Activated naive CD4-positive, alpha-beta T cell treated with anti-CD3 and anti-CD28 coated beads, Interleukin-2, amount 50 U/mL, for 72 hours (primary cell): ENCODE measurements at regions not wholly inside any gene's neighbourhood (a gene's known extent, or its start where the extent isn't known, plus 50 kb on each side); places are given as distances from the start of the nearest gene placed in this dataset.
"Not testable (repeated sequence)": the region's sequence is repeated elsewhere in the genome, so short reads cannot be mapped to it uniquely, and the experiment has no call there.

ENCODE experiments used
- ATAC-seq, 2 donors: fragments of 150-1000 bp; cut with Tn5 transposase; 2 replicates each; pipeline ENCODE4 v1.10.0; 2021; ENCODE audit warnings: mild to moderate bottlenecking in 2 of 2, moderate library complexity in 2 of 2
- DNase-seq, 2 donors: peaks; one replicate each; pipeline ENCODE4 v3.0.0; 2021 to 2022; ENCODE audit warnings: low spot score in 2 of 2
- H3K27ac Mint-ChIP-seq, 2 donors: one replicate each; pipeline ENCODE4 v1.8.0; 2022; ENCODE audit warnings: mild to moderate bottlenecking in 2 of 2, mixed read lengths in 2 of 2
- H3K36me3 Mint-ChIP-seq, 2 donors: one replicate each; pipeline ENCODE4 v1.8.0; 2022; ENCODE audit warnings: mixed read lengths in 2 of 2
- H3K9me3 Mint-ChIP-seq, 2 donors: one replicate each; pipeline ENCODE4 v1.8.0; 2022; ENCODE audit warnings: mixed read lengths in 2 of 2

DNA sequence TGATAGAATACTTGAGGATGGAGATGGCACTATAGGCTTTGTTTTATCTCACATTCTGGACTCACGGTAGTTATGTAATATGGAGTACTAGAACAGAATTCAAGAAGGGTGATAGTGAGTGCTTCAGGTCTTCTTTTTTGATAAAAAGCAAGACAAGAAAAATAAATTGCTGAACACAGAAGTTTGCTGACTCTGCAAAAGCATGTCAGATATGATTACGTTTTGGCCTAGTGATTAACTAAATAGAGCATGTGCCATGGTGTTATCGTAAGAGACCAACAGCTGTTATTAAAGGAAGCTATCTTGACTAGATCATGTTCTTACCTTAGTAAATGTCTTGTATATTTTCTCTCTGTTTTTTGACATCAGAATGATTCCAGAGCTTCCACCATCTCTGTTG is 436.9 kb upstream of the LCORL start:
- ATAC-seq (no peak), DNase-seq (no peak)
- H3K27ac Mint-ChIP-seq = no peak overlapping the region
- peaks cover 2 to 3% of the 10 kb centered on the region in 2 donors for H3K9me3 Mint-ChIP-seq
- peaks cover 0 to 3% of the 10 kb centered on the region in 2 donors for H3K36me3 Mint-ChIP-seq

- no peak overlapping the region for H3K27ac Mint-ChIP-seq
- no peak for ATAC-seq
- H3K36me3 Mint-ChIP-seq = no peaks in the 10 kb centered on the region
- no peak for DNase-seq
- H3K9me3 Mint-ChIP-seq = no peaks in the 10 kb centered on the region
These were observed 432.8 kb upstream of the LCORL start for GRCh38 chr4:18454349-18454748.

- DNase-seq (no peak), ATAC-seq (no peak)
- peaks cover 0 to 7% of the 10 kb centered on the region in 2 donors for H3K36me3 Mint-ChIP-seq
- H3K9me3 Mint-ChIP-seq = peaks cover 10 to 11% of the 10 kb centered on the region in 2 donors
- no peak overlapping the region for H3K27ac Mint-ChIP-seq
These were observed 423.6 kb upstream of the LCORL start for GRCh38 chr4:18445110-18445509.

DNA sequence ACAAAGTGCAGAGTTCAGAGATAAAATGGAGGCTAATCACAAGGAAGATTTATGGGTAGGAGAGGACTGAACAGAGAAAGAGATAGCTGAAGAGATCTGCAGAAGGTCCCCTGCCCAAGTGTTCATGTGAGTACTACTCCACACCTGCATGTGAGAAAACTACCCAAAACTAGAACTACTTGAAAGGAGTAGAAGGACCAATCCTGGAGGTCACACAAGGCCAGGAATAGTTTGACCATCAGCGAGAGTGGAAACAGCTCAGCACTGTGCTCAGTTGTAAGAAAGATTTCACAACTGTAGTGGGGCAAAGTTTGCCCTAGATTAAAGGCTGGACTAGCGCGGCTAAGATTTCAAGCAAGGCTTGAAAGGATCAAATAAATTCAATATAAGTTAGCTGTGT is 422.7 kb upstream of the LCORL start:
- Mint-ChIP-seq H3K27ac (no peak overlapping the region), H3K9me3 (peaks cover 10 to 11% of the 10 kb centered on the region in 2 donors), H3K36me3 (peaks cover 0 to 7% of the 10 kb centered on the region in 2 donors)
- ATAC-seq (no peak), DNase-seq (no peak)

GRCh38 chr4:18442957-18443356 is 421.4 kb upstream of the LCORL start:
- DNase-seq (no peak), ATAC-seq (no peak)
- Mint-ChIP-seq H3K9me3 (peaks cover 10 to 11% of the 10 kb centered on the region in 2 donors), H3K36me3 (peaks cover 0 to 7% of the 10 kb centered on the region in 2 donors), H3K27ac (no peak overlapping the region)

GRCh38 chr4:18441676-18442075 is 420.1 kb upstream of the LCORL start:
- DNase-seq (no peak), ATAC-seq (no peak)
- Mint-ChIP-seq H3K27ac (no peak overlapping the region), H3K36me3 (peaks cover 0 to 7% of the 10 kb centered on the region in 2 donors), H3K9me3 (peaks cover 10 to 11% of the 10 kb centered on the region in 2 donors)

DNA sequence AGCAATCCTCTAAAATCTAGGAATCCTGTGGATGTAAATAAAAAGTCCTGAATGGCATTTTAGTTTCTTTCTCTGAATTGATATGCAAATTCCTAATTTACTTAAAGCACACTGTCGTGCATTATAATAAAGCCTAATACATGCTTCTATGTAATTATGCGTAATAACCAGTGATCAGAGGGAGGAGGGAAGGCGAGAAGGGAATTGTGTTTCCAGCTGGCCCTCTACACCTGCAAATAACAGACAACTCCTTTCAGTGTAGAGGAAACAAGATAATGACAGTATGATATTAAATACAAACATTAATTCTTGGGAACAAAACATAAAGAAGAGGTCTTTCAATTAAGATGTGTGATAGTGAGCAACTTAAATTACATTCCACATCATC is 419.6 kb upstream of the LCORL start:
- Mint-ChIP-seq H3K36me3 (peaks cover 0 to 7% of the 10 kb centered on the region in 2 donors), H3K27ac (no peak overlapping the region), H3K9me3 (peaks cover 10 to 11% of the 10 kb centered on the region in 2 donors)
- DNase-seq = no peak
- ATAC-seq = no peak

- no peak overlapping the region for H3K27ac Mint-ChIP-seq
- peaks cover 10 to 11% of the 10 kb centered on the region in 2 donors for H3K9me3 Mint-ChIP-seq
- ATAC-seq (no peak), DNase-seq (no peak)
- H3K36me3 Mint-ChIP-seq = peaks cover 0 to 7% of the 10 kb centered on the region in 2 donors
These were observed 419.1 kb upstream of the LCORL start for GRCh38 chr4:18440527-18441202.

DNA sequence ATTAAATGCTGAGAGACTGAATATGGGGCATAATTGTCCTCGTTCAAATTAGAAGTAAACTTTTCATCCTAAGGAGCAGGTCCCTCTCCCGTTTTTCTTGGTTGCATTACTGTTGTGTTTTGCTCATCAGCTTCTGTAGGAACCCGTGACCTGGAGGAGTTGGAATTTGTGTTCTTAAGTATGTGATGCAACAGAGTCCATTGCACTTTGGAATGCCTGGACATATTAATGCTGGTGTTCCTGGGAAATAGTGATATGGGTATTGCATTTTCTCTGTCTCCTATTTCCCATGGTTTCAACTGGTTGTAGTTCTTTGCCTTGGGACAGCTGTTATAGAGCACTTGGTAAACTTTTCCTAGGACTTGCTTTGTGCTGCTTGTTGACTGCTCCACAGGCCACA is 417.8 kb upstream of the LCORL start:
- no peak for DNase-seq
- H3K36me3 Mint-ChIP-seq = no peaks in the 10 kb centered on the region
- ATAC-seq = no peak
- no peak overlapping the region for H3K27ac Mint-ChIP-seq
- peaks cover 4 to 5% of the 10 kb centered on the region in 2 donors for H3K9me3 Mint-ChIP-seq

GRCh38 chr4:18435781-18436180 is 414.2 kb upstream of the LCORL start:
- no peak overlapping the region for H3K27ac Mint-ChIP-seq
- no peaks in the 10 kb centered on the region for H3K9me3 Mint-ChIP-seq
- ATAC-seq = no peak
- no peak for DNase-seq
- no peaks in the 10 kb centered on the region for H3K36me3 Mint-ChIP-seq

DNA sequence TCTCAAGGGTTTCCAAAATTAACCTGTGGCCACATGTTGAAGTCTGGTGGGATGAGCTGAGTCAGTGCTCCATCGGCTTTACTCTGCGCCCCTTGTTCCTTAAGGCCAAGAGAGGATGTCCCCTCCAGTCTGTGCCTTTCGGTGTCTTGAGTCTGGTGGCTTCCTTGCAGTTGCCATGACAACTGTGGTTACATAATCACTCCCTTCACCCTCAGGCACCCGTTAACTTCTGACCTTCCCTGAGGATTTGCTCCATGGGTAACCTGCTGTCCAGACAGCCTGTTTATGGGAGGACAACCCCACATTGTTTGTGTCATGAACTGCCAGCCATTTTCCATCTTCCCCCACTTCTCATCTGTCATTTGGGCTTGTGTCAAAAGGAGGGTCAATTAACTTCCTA is 401.1 kb upstream of the LCORL start:
- DNase-seq (no peak), ATAC-seq (no peak)
- H3K36me3 Mint-ChIP-seq = no peaks in the 10 kb centered on the region
- H3K27ac Mint-ChIP-seq = no peak overlapping the region
- no peaks in the 10 kb centered on the region for H3K9me3 Mint-ChIP-seq

DNA sequence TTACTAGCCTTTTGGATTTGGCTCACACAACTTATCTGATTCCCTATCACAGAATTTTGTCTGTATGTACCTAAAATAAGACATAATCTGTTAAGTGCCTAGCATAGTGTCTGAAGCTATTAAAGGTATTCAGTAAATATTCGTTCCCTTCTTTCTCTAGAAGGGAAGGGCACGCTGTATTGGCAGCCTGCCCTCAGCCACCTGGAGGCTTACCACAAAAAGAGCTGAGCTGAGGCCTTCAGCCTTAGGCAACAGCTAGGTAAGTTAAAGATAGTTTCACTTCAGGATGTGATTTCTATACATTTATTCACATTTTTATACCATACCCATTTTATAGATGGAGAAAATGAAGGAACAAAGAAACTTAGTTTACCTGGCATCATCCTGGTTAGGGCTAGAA is 400.0 kb upstream of the LCORL start:
- ATAC-seq (no peak), DNase-seq (no peak)
- no peak overlapping the region for H3K27ac Mint-ChIP-seq
- no peaks in the 10 kb centered on the region for H3K9me3 Mint-ChIP-seq
- H3K36me3 Mint-ChIP-seq = no peaks in the 10 kb centered on the region

DNA sequence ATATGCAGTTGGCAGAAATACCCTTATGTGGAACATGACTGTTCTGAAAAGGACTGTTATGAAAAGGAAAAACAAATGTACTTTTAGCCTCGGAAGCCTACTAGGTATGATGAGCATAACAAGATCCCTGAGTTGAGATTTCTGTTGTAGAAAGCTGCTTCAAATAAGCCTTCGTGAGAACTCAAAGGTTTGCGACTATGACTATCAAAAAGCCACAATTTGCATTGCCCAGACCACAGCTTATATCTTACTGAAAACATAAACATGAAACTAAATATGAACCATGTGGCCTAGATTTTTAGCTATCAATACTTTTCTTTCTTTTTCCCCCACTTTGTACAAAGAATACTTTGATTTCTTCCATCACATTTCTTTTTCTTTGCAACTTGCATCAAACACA is 398.2 kb upstream of the LCORL start:
- Mint-ChIP-seq H3K36me3 (no peaks in the 10 kb centered on the region), H3K9me3 (no peaks in the 10 kb centered on the region), H3K27ac (no peak overlapping the region)
- ATAC-seq = no peak
- no peak for DNase-seq

- H3K9me3 Mint-ChIP-seq, DNase-seq, H3K36me3 Mint-ChIP-seq, ATAC-seq, H3K27ac Mint-ChIP-seq: not testable (repeated sequence)
These were observed 396.8 kb upstream of the LCORL start for GRCh38 chr4:18418195-18418898.

- not testable (repeated sequence) for H3K27ac Mint-ChIP-seq, ATAC-seq, H3K9me3 Mint-ChIP-seq, H3K36me3 Mint-ChIP-seq, DNase-seq
These were observed 396.1 kb upstream of the LCORL start for GRCh38 chr4:18417651-18418050.

DNA sequence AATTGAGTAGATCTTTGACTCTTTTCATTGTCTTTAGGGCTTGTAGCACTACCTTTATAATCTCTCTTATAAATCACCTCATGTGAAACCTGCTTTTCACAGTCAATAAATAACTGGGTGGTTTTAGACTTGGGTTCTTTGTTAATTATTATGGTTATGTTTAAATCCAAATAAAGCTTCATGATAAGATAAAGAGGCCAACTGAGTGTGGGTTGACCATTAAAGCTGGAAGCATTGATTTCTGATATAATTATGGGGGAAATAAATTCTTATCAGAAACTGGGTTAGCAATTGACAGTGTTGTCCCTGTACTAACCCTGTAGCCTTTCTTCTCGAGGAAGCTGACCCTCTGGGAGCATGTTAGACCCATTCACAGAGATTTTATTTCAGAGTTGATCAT is 384.7 kb upstream of the LCORL start:
- no peak for ATAC-seq
- no peak overlapping the region for H3K27ac Mint-ChIP-seq

DNA sequence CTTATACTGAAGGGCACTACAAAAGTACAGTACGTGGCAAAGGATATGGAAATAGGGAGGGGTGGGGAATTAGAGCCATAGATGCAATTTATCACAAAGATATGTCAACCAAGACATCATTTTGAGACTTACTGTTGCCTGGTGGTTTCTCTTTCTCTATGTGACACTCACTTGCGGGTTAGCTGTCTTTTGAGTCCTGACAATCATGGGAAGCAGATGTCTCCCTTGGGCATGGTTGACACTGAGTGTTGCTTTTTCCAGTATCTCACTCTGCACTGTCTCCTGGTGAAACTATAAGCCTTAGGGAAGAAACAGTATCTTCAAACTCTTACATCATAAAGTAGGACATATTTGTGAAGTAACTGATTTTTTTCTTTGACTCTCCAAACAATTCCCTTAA is 383.5 kb upstream of the LCORL start:
- Mint-ChIP-seq H3K36me3 (no peaks in the 10 kb centered on the region), H3K27ac (no peak overlapping the region), H3K9me3 (no peaks in the 10 kb centered on the region)
- DNase-seq (no peak), ATAC-seq (no peak)

More for the DNA sequence above, 384.7 kb upstream of the LCORL start:
- Mint-ChIP-seq H3K36me3 (no peaks in the 10 kb centered on the region), H3K9me3 (no peaks in the 10 kb centered on the region)
- no peak for DNase-seq

- Mint-ChIP-seq H3K9me3 (no peaks in the 10 kb centered on the region), H3K27ac (no peak overlapping the region), H3K36me3 (no peaks in the 10 kb centered on the region)
- DNase-seq (no peak), ATAC-seq (no peak)
These were observed 383.1 kb upstream of the LCORL start for GRCh38 chr4:18404642-18405041.
